Testis (tissue), 2 donors: ENCODE measurements at regions not wholly inside any gene's neighbourhood (a gene's known extent, or its start where the extent isn't known, plus 50 kb on each side); places are given as distances from the start of the nearest gene placed in this dataset.
"Not testable (repeated sequence)": the region's sequence is repeated elsewhere in the genome, so short reads cannot be mapped to it uniquely, and the experiment has no call there.

Experiments
- DNase-seq: peaks from one replicate; pipeline ENCODE4 v3.0.0-alpha.2; 2019
- H3K27ac ChIP-seq, 2 donors: fragments of 200-600 bp; sonication (generic); one replicate each; pipeline ENCODE4 v1.5.1; 2019
- H3K27me3 ChIP-seq: fragments of 200-600 bp; sonication (generic); one replicate; pipeline ENCODE4 v1.5.1; 2019
- H3K36me3 ChIP-seq: fragments of 200-600 bp; sonication (generic); one replicate; pipeline ENCODE4 v1.5.1; 2017; ENCODE audit warnings: low read depth; ENCODE audit errors: missing control alignments
- H3K4me1 ChIP-seq: fragments of 200-600 bp; sonication (generic); one replicate; pipeline ENCODE4 v1.5.1; 2019
- H3K4me3 ChIP-seq, 2 donors: fragments of 200-600 bp; sonication (generic); one replicate each; pipeline ENCODE4 v1.5.1; 2017 to 2019
- H3K9me3 ChIP-seq: fragments of 200-600 bp; sonication (generic); one replicate; pipeline ENCODE4 v1.5.1; 2017
- CTCF ChIP-seq, 3 experiments: fragments of 450-650 bp in 2 of 3; fragments of 200-600 bp in 1 of 3; sonication (generic) in 1 of 3; IDR thresholded peaks; one replicate each; pipeline ENCODE4 v1.5.1; 2016 to 2019; ENCODE audit warnings: antibody characterized with exemption in 3 of 3, mild to moderate bottlenecking in 2 of 3, moderate library complexity in 1 of 3
- POLR2A ChIP-seq: fragments of 450-650 bp; IDR thresholded peaks from one replicate; pipeline ENCODE4 v1.6.1; 2017; ENCODE audit warnings: antibody characterized with exemption, mild to moderate bottlenecking, moderate library complexity
- WGBS, 2 donors: methylation state at CpG; one replicate each; pipeline ENCODE4 v1.1.5; 2018; 5-methylcytosine and 5-hydroxymethylcytosine counted together
- intact Hi-C: fragments of 100-400 bp; cut with DNase I; formaldehyde crosslinking; loops from one replicate; pipeline ENCODE4 v1.15.1; 2023; ENCODE audit warnings: low total_unique reads

GRCh38 chr6:86306210-86306609 lies 631.1 kb upstream of the HTR1E start:
- H3K27me3 ChIP-seq = no peaks in the 10 kb centered on the region
- TF ChIP-seq CTCF (IDR thresholded peaks at IDR 0.05) (no peak), POLR2A (no peak)
- no peaks in the 10 kb centered on the region for H3K4me1 ChIP-seq
- 37 to 43% methylated on average over 1 to 4 of the region's 4 CpGs for WGBS, 2 donors
- DNase-seq = no peak
- H3K27ac ChIP-seq = no peak overlapping the region
- no peaks in the 10 kb centered on the region for H3K9me3 ChIP-seq
- no peaks in the 10 kb centered on the region for H3K36me3 ChIP-seq
- intact Hi-C loops = no loop called here
- H3K4me3 ChIP-seq = no peak overlapping the region

GRCh38 chr6:86285876-86286275 lies 643.2 kb upstream of the SYNCRIP start:
- TF ChIP-seq POLR2A (no peak), CTCF (IDR thresholded peaks at IDR 0.05) (no peak)
- Histone ChIP-seq H3K27me3 (no peaks in the 10 kb centered on the region), H3K27ac (no peak overlapping the region), H3K36me3 (no peaks in the 10 kb centered on the region), H3K4me3 (no peak overlapping the region), H3K9me3 (no peaks in the 10 kb centered on the region), H3K4me1 (no peaks in the 10 kb centered on the region)
- intact Hi-C loops = no loop called here
- no peak for DNase-seq

DNA sequence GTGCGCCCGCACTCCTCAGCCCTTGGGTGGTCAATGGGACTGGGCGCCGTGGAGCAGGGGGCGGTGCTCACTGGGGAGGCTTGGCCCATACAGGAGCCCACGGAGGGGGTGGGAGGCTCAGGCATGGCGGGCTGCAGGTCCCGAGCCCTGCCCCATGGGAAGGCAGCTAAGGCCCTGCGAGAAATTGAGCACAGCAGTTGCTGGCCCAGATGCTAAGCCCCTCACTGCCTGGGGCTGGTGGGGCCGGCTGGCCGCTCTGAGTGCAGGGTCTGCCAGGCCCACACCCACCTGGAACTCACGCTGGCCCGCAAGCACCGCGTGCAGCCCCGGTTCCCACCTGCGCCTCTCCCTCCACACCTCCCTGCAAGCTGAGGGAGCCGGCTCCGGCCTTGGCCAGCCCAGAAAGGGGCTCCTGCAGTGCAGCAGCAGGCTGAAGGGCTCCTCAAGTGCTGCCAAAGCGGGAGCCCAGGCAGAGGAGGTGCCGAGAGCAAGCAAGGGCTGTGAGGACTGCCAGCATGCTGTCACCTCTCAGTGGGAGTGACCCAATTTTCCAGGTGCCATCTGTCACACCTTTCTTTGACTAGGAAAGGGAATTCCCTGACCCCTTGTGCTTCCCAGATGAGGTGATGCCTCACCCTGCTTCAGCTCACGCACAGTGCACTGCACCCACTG lies 642.3 kb upstream of the SYNCRIP start:
- H3K27ac ChIP-seq, H3K36me3 ChIP-seq, intact Hi-C loops, H3K9me3 ChIP-seq, H3K4me3 ChIP-seq, H3K4me1 ChIP-seq, H3K27me3 ChIP-seq, DNase-seq: not testable (repeated sequence)
- 89 to 92% methylated on average over 7 to 18 of the region's 22 CpGs for WGBS, 2 donors

DNA sequence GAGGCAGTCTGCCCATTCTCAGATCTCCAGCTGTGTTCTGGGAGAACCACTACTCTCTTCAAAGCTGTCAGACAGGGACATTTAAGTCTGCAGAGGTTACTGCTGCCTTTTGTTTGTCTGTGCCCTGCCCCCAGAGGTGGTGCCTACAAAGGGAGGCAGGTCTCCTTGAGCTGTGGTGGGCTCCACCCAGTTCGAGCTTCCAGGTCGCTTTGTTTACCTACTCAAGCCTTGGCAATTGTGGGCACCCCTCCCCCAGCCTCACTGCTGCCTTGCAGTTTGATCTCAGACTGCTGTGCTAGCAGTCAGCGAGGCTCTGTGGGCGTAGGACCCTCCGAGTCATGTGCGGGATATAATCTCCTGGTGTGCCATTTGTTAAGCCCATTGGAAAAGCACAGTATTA lies 640.9 kb upstream of the SYNCRIP start:
- H3K27me3 ChIP-seq, H3K36me3 ChIP-seq, H3K9me3 ChIP-seq, intact Hi-C loops, DNase-seq, H3K4me3 ChIP-seq, H3K27ac ChIP-seq, H3K4me1 ChIP-seq: not testable (repeated sequence)
- 71 to 74% methylated on average over 2 to 6 of the region's 6 CpGs for WGBS, 2 donors

DNA sequence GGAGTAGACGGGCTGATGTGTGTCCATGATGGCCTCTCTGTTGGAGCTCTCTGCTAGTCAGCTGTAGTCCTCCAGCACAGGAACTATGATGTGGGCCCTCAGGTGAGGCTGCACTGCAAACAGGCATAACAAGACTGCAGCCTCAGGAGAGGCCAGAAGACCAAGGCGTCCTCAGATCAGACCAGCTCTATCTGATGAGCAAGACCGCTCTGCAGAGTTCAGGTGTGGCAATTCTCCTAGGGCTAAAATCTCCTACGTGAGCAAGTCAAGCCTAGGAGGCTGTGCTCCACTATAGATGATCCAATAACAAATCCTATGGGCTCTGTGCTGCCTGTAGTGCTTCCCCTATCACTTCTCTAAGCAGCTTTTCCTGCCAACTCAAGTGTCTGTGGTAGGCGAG lies 633.4 kb upstream of the SYNCRIP start:
- no peaks in the 10 kb centered on the region for H3K9me3 ChIP-seq
- no peaks in the 10 kb centered on the region for H3K4me1 ChIP-seq
- no peaks in the 10 kb centered on the region for H3K27me3 ChIP-seq
- no peak overlapping the region for H3K4me3 ChIP-seq
- no peak for TF ChIP-seq POLR2A
- no peak for TF ChIP-seq CTCF (IDR thresholded peaks at IDR 0.05)
- DNase-seq = no peak
- H3K36me3 ChIP-seq = no peaks in the 10 kb centered on the region
- no peak overlapping the region for H3K27ac ChIP-seq
- WGBS, 2 donors = 66 to 85% methylated on average over 4 to 5 of the region's 5 CpGs
- intact Hi-C loops = no loop called here

DNA sequence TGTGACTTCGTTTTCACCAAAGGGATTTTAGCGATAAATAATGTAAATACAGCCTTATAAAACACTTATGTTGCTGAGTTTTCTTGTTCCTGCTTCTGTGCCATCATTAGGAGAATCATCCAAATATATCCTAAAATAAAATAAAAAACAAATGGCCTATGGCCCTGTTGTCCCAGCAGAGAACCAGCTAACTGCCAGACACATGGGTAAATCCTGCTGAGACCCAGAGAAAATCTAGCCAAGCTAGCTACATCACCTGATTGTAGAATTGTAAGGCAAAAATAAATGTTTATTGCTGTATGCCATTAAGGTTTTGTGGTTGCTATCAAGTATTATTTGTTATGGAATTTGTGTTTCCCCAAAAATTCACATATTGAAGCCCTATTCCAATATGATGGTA lies 631.2 kb upstream of the SYNCRIP start:
- Histone ChIP-seq H3K9me3 (no peaks in the 10 kb centered on the region), H3K4me3 (no peak overlapping the region), H3K27ac (no peak overlapping the region), H3K36me3 (no peaks in the 10 kb centered on the region), H3K4me1 (no peaks in the 10 kb centered on the region), H3K27me3 (no peaks in the 10 kb centered on the region)
- intact Hi-C loops = no loop called here
- TF ChIP-seq CTCF (IDR thresholded peaks at IDR 0.05) = no peak
- no peak for DNase-seq
- 59 to 72% methylated on average over 2 of the region's 2 CpGs for WGBS, 2 donors
